HG03025 (cell line): ENCODE measurements at regions not wholly inside any gene's neighbourhood (a gene's known extent, or its start where the extent isn't known, plus 50 kb on each side); places are given as distances from the start of the nearest gene placed in this dataset.

Experiments used
- ATAC-seq: cut with Tn5 transposase; IDR thresholded peaks from one replicate; pipeline ENCODE4 v1.9.1; 2021; ENCODE audit warnings: mild to moderate bottlenecking, moderate library complexity; ENCODE audit not compliant: unreplicated experiment, low FRiP score

- ATAC-seq, result no peak
These were observed 586.7 kb downstream of the GBA3 start for GRCh38 chr4:23279377-23279986.

- ATAC-seq, result no peak
These were observed 586.1 kb downstream of the GBA3 start for GRCh38 chr4:23278845-23279244.

GRCh38 chr4:23276076-23276475 is 583.3 kb downstream of the GBA3 start:
- no peak for ATAC-seq

GRCh38 chr4:23269566-23269965 is 576.8 kb downstream of the GBA3 start:
- no peak for ATAC-seq

GRCh38 chr4:23268072-23268771 is 575.5 kb downstream of the GBA3 start:
- no peak for ATAC-seq

GRCh38 chr4:23266401-23266800 is 573.7 kb downstream of the GBA3 start:
- no peak for ATAC-seq

GRCh38 chr4:23260511-23260910 is 567.8 kb downstream of the GBA3 start:
- no peak for ATAC-seq

GRCh38 chr4:23245203-23245832 is 552.6 kb downstream of the GBA3 start:
- no peak for ATAC-seq

- ATAC-seq, result no peak
These were observed 550.2 kb downstream of the GBA3 start for GRCh38 chr4:23242962-23243361.

- ATAC-seq, result no peak
These were observed 548.7 kb downstream of the GBA3 start for GRCh38 chr4:23241408-23241807.

- ATAC-seq, result no peak
These were observed 546.1 kb downstream of the GBA3 start for GRCh38 chr4:23238848-23239247.

GRCh38 chr4:23237771-23238170 is 545.0 kb downstream of the GBA3 start:
- ATAC-seq, result no peak

GRCh38 chr4:23235628-23236390 is 543.1 kb downstream of the GBA3 start:
- ATAC-seq, result no peak

- ATAC-seq, result no peak
These were observed 542.0 kb downstream of the GBA3 start for GRCh38 chr4:23234716-23235115.

- no peak for ATAC-seq
These were observed 541.3 kb downstream of the GBA3 start for GRCh38 chr4:23234018-23234417.

- no peak for ATAC-seq
These were observed 540.9 kb downstream of the GBA3 start for GRCh38 chr4:23233596-23233995.

- no peak for ATAC-seq
These were observed 540.2 kb downstream of the GBA3 start for GRCh38 chr4:23232987-23233386.

GRCh38 chr4:23225564-23225963 is 532.8 kb downstream of the GBA3 start:
- no peak for ATAC-seq

GRCh38 chr4:23224684-23225420 is 532.1 kb downstream of the GBA3 start:
- no peak for ATAC-seq

GRCh38 chr4:23220911-23221310 is 528.2 kb downstream of the GBA3 start:
- ATAC-seq, result no peak
